GM23248 (cell line): ENCODE measurements at regions not wholly inside any gene's neighbourhood (a gene's known extent, or its start where the extent isn't known, plus 50 kb on each side); places are given as distances from the start of the nearest gene placed in this dataset.

ENCODE experiments used
- EZH2 ChIP-seq: fragments of 200-600 bp; sonication (generic); IDR thresholded peaks from 2 replicates; pipeline ENCODE4 v1.6.1; 2018; ENCODE audit warnings: antibody characterized with exemption, mild to moderate bottlenecking; ENCODE audit not compliant: insufficient read depth, poor library complexity, severe bottlenecking
- EZH2phosphoT487 ChIP-seq: fragments of 200-600 bp; sonication (generic); IDR thresholded peaks from 2 replicates; pipeline ENCODE4 v1.6.1; 2018; ENCODE audit warnings: antibody characterized with exemption, moderate library complexity, mild to moderate bottlenecking, low read depth; ENCODE audit not compliant: insufficient read depth

DNA sequence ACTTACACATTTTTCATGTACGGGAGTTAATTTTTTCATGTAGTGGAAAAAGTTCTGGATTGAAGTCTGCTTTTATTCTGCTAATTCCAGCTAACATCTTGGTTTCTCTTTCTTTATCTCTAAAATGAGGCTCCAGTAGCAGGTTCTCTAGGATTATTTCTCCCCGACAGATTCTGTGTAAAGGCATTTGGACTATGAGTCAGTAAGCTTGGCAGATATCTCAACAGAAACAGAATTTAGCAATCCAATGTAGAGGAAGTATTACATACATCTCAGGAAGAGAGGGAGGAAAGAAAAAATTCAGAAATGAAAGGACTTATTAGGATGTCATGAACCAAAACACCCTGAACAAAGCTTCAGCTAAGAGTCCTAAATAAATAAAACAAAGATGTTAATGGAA lies 1682.3 kb upstream of the TENM3 start:
- TF ChIP-seq EZH2phosphoT487, result no peak
- no peak for TF ChIP-seq EZH2
